GM20000 (cell line): ENCODE measurements at regions not wholly inside any gene's neighbourhood (a gene's known extent, or its start where the extent isn't known, plus 50 kb on each side); places are given as distances from the start of the nearest gene placed in this dataset.

ENCODE experiments used
- DNase-seq: peaks from one replicate; pipeline ENCODE4 v3.0.0; 2012; ENCODE audit warnings: low spot score
- CTCF ChIP-seq: IDR thresholded peaks from 2 replicates; pipeline ENCODE4 v1.5.1; 2012; ENCODE audit warnings: mild to moderate bottlenecking, control low read depth; ENCODE audit errors: extremely low read depth, missing control alignments

- DNase-seq: no peak
- no peak for TF ChIP-seq CTCF
These were observed 118.8 kb upstream of the MAFB start for GRCh38 chr20:40807821-40808170.

GRCh38 chr20:40808936-40809335 is 119.9 kb upstream of the MAFB start:
- TF ChIP-seq CTCF: no peak
- no peak for DNase-seq

GRCh38 chr20:40809361-40809760 is 120.3 kb upstream of the MAFB start:
- TF ChIP-seq CTCF: no peak

GRCh38 chr20:40810332-40811000 is 121.4 kb upstream of the MAFB start:
- no peak for TF ChIP-seq CTCF
- no peak for DNase-seq

More at GRCh38 chr20:40809361-40809760, 120.3 kb upstream of the MAFB start:
- no peak for DNase-seq

GRCh38 chr20:40811004-40811403 is 122.0 kb upstream of the MAFB start:
- no peak for DNase-seq
- TF ChIP-seq CTCF: no peak

GRCh38 chr20:40811660-40812414 is 122.8 kb upstream of the MAFB start:
- DNase-seq: no peak
- TF ChIP-seq CTCF: no peak

- DNase-seq: no peak
These were observed 123.4 kb upstream of the MAFB start for GRCh38 chr20:40812415-40812925.

More at GRCh38 chr20:40812415-40812925, 123.4 kb upstream of the MAFB start:
- no peak for TF ChIP-seq CTCF
